Pancreas (tissue), 10 donors: ENCODE measurements at regions not wholly inside any gene's neighbourhood (a gene's known extent, or its start where the extent isn't known, plus 50 kb on each side); places are given as distances from the start of the nearest gene placed in this dataset.

Source experiments
- ATAC-seq, 4 donors: fragments of 200-7000 bp; cut with Tn5 transposase; one replicate each; pipeline versions ENCODE4 v1.8.0 to v1.9.1; 2020; ENCODE audit warnings: mild to moderate bottlenecking in 4 of 4, moderate library complexity in 4 of 4
- DNase-seq, 6 donors: peaks; one replicate each; pipeline ENCODE4 v3.0.0-alpha.2; 2020
- FAIRE-seq: peaks from 2 replicates; lab custom pipeline; 2012; peaks lifted over from hg19 to GRCh38; lab: Jason Lieb, UNC
- H3K27ac ChIP-seq, 4 donors: fragments of 200-600 bp; sonication (generic); 1 replicate in 3 of 4; 2 replicates in 1 of 4; pipeline versions ENCODE4 v1.5.0 to v1.8.0; 2020
- H3K27me3 ChIP-seq, 4 donors: fragments of 200-600 bp; one replicate each; pipeline ENCODE4 v1.8.0; 2021
- H3K36me3 ChIP-seq, 3 donors: fragments of 200-600 bp; sonication (generic) in 1 of 3; one replicate each; pipeline versions ENCODE4 v1.5.0 to v1.8.0; 2020 to 2021
- H3K4me1 ChIP-seq, 3 donors: fragments of 200-600 bp; one replicate each; pipeline ENCODE4 v1.8.0; 2021
- H3K4me3 ChIP-seq, 4 donors: fragments of 200-600 bp; sonication (generic) in 2 of 4; one replicate each; pipeline versions ENCODE4 v1.5.0 to v1.8.0; 2020 to 2021
- H3K9me3 ChIP-seq, 4 donors: fragments of 200-600 bp; one replicate each; pipeline ENCODE4 v1.8.0; 2021
- WGBS, 2 donors: extraction: QIAGEN DNeasy Blood & Tissue Kit; methylation state at CpG; one replicate each; pipeline ENCODE4 v1.1.7; 2013; 5-methylcytosine and 5-hydroxymethylcytosine counted together
- intact Hi-C, 3 donors: fragments of 100-400 bp; cut with DNase I; formaldehyde crosslinking; loops; one replicate each; pipeline versions ENCODE4 v1.11.1 to v1.14.2; 2022
- TF ChIP-seq, protein P1 (sequence below), 4 donors: fragments of 200-600 bp; sonication (generic) in 3 of 4; IDR thresholded peaks; one replicate each; pipeline versions ENCODE4 v1.5.0 to v1.8.0; 2021; ENCODE audit warnings: antibody characterized with exemption in 4 of 4
- donor health status: healthy with polysubstance abuse.
- donor health status: DM: no; HTN: no; CAD: no; lungs with moderate emphysema.
- donor health status: DM: no; HTN: no; CAD: no.
- donor health status: control.
- donor health status: control.
- donor health status: Bipolar disorder and iron deficiency.
- donor health status: DM: yes; HTN: yes; CAD: no.
- donor health status: DM: no; HTN: no; CAD: no.
- donor health status: DM: no; HTN: no; CAD: no.
- donor health status: DM: yes; HTN: yes; CAD: no.

DNA sequence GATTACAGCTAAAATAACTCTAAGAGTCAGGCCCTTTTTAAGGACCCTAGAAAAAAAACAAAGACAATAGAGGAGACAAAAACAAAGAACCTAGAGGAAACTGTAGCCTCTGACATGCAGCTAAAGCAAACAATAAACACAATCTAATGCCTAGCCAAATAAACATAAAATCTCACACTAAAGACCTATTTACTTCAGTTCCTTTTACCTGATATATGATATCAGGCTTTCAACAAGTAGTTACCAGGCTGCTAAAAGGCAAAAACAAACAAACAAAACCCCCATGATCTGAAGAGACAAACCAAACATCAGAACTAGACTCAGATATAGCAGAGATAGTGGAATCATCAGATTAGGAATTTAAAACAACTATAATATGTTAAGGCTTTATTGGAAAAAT, 226.5 kb upstream of the POU5F2 start:
- H3K27ac ChIP-seq, result no peak overlapping the region
- H3K4me1 ChIP-seq, result no peaks in the 10 kb centered on the region
- ATAC-seq (no peak), FAIRE-seq (no peak), DNase-seq (no peak)
- H3K4me3 ChIP-seq, result no peak overlapping the region
- no peaks in the 10 kb centered on the region for H3K36me3 ChIP-seq
- intact Hi-C loops, result no loop called here
- H3K9me3 ChIP-seq, result no peaks in the 10 kb centered on the region
- no peaks in the 10 kb centered on the region for H3K27me3 ChIP-seq
- TF ChIP-seq, protein P1, sequence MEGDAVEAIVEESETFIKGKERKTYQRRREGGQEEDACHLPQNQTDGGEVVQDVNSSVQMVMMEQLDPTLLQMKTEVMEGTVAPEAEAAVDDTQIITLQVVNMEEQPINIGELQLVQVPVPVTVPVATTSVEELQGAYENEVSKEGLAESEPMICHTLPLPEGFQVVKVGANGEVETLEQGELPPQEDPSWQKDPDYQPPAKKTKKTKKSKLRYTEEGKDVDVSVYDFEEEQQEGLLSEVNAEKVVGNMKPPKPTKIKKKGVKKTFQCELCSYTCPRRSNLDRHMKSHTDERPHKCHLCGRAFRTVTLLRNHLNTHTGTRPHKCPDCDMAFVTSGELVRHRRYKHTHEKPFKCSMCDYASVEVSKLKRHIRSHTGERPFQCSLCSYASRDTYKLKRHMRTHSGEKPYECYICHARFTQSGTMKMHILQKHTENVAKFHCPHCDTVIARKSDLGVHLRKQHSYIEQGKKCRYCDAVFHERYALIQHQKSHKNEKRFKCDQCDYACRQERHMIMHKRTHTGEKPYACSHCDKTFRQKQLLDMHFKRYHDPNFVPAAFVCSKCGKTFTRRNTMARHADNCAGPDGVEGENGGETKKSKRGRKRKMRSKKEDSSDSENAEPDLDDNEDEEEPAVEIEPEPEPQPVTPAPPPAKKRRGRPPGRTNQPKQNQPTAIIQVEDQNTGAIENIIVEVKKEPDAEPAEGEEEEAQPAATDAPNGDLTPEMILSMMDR (IDR thresholded peaks at IDR 0.05), result no peak

DNA sequence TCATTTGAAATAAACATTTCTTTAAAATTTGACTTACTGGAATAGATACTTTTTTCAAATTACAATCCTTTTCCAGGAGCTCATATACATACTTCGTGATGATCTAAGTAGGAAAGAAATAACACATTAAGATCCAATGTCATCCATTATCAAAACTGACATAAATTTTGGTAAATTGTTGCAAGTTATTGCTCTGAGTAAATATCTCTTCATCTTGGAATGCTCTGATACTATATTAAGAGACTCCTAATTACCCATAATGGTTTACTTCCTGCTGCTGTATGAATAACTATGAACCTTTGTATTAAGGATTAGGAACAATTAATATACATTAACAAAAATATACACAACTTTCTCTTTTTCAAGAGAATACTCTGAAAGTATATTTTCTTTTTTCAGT, 223.0 kb upstream of the POU5F2 start:
- Histone ChIP-seq H3K27me3 (no peaks in the 10 kb centered on the region), H3K9me3 (no peaks in the 10 kb centered on the region), H3K27ac (no peak overlapping the region), H3K4me3 (no peak overlapping the region), H3K36me3 (no peaks in the 10 kb centered on the region), H3K4me1 (no peaks in the 10 kb centered on the region)
- intact Hi-C loops, result no loop called here
- TF ChIP-seq, protein P1 (IDR thresholded peaks at IDR 0.05), result no peak
- DNase-seq (no peak), ATAC-seq (no peak), FAIRE-seq (no peak)
- WGBS, 2 donors, result 91 to 92% methylated on average over 1 of the region's 1 CpG

DNA sequence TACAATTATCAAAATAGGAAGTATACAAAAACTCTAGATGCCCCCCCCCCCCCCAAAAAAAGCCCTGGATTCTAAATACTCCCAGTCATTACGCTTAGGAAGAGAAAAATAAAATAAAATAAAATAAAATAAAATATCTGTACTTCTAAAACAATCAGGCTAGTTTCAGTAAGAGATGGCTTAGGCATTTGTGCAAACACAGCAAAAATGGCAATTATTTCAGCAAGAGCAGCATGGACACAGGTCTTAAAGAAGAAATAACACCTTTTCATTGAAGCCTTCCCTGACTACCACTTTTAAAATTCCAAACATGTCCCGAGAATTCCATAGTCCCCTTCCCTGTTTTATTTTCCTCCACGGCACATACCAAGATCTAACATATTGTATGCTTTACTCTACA, 218.6 kb upstream of the POU5F2 start:
- Histone ChIP-seq H3K27me3 (no peaks in the 10 kb centered on the region), H3K9me3 (no peaks in the 10 kb centered on the region), H3K4me1 (no peaks in the 10 kb centered on the region), H3K27ac (no peak overlapping the region), H3K4me3 (no peak overlapping the region), H3K36me3 (no peaks in the 10 kb centered on the region)
- 96 to 98% methylated on average over 3 of the region's 3 CpGs for WGBS, 2 donors
- intact Hi-C loops, result no loop called here
- no peak for DNase-seq
- TF ChIP-seq, protein P1 (IDR thresholded peaks at IDR 0.05), result no peak
- FAIRE-seq, result no peak
- ATAC-seq, result no peak

DNA sequence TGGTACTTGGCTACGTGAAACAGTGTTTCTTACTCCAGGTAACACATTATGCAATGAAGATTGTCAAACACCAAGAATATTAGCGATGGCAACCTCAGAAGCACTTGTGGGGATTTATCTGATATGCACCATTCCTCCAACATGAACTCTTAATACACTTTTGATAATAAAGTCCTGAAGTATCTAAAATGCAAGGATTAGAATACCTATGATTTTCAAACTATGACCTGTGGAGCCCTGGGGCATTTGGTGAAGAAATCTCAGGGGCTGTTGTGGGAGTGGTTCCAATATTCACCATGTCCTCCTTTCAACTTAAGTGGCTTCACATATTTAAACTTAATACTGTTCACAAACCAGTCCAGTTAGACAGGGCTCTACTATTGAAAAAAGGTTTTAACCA, 214.6 kb upstream of the POU5F2 start:
- FAIRE-seq (no peak), DNase-seq (no peak), ATAC-seq (no peak)
- no peak overlapping the region for H3K27ac ChIP-seq
- no peaks in the 10 kb centered on the region for H3K9me3 ChIP-seq
- WGBS, 2 donors, result 96 to 100% methylated on average over 2 of the region's 2 CpGs
- H3K27me3 ChIP-seq, result no peaks in the 10 kb centered on the region
- no peaks in the 10 kb centered on the region for H3K4me1 ChIP-seq
- no peak overlapping the region for H3K4me3 ChIP-seq
- H3K36me3 ChIP-seq, result no peaks in the 10 kb centered on the region
- intact Hi-C loops, result no loop called here
- TF ChIP-seq, protein P1 (IDR thresholded peaks at IDR 0.05), result no peak

DNA sequence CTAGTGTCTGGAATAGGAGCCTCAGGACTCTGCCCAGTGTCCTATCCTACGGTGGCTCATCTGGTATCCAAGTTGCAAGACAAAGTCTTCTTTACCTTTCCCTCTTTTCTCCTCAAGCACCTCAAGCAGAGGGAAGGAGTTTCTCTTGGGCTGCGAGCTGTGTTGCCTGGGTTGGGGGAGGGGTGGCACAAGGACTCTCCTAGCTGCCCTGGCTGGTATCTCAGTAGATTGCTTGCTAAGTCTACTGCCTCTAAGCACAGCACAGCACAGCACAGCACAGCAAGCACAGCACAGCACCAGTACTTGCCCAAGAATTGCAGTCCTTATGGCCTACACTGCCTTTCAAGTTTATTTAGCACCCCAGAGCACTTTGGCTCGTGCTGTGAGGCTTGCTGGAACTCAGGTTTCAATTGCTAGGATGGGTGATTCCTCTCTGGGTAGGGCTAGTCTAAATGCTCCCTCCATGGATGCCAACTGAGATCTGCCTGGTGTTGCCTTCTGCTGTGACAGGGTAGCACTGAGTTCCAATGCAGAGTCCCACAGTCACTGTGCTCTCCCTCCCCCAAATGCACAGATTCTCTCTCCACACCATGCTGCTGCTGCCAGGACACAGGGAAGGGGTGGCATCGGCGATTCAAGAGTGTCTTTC, 213.1 kb upstream of the POU5F2 start:
- Histone ChIP-seq H3K27me3 (no peaks in the 10 kb centered on the region), H3K9me3 (no peaks in the 10 kb centered on the region), H3K36me3 (no peaks in the 10 kb centered on the region), H3K4me3 (no peak overlapping the region), H3K27ac (no peak overlapping the region), H3K4me1 (no peaks in the 10 kb centered on the region)
- DNase-seq, result no peak
- no peak for FAIRE-seq
- ATAC-seq, result no peak
- TF ChIP-seq, protein P1 (IDR thresholded peaks at IDR 0.05), result no peak
- intact Hi-C loops, result no loop called here
- 96 to 97% methylated on average over 5 of the region's 5 CpGs for WGBS, 2 donors
